ENCODE measurements at regions not wholly inside any gene's neighbourhood (a gene's known extent, or its start where the extent isn't known, plus 50 kb on each side); places are given as distances from the start of the nearest gene placed in this dataset.

GRCh38 chr5:18311266-18311665 lies 677.0 kb downstream of the TAF11L14 start (continued):
- TF ChIP-seq ZNF518A (tag by site-specific recombination; conservative IDR thresholded peaks at IDR 0.05; ENCODE audit: low read depth): no peak
- TF ChIP-seq ZNF610 (tag by site-specific recombination; IDR thresholded peaks at IDR 0.05; ENCODE audit: borderline replicate concordance): no peak
- no peak for TF ChIP-seq ZNF510 (tag by site-specific recombination; IDR thresholded peaks at IDR 0.05; ENCODE audit: insufficient replicate concordance)
- no peak for TF ChIP-seq ZNF324 (tag by site-specific recombination; IDR thresholded peaks at IDR 0.05)
- TF ChIP-seq KLF1 (tag by site-specific recombination; IDR thresholded peaks at IDR 0.05): no peak

DNA sequence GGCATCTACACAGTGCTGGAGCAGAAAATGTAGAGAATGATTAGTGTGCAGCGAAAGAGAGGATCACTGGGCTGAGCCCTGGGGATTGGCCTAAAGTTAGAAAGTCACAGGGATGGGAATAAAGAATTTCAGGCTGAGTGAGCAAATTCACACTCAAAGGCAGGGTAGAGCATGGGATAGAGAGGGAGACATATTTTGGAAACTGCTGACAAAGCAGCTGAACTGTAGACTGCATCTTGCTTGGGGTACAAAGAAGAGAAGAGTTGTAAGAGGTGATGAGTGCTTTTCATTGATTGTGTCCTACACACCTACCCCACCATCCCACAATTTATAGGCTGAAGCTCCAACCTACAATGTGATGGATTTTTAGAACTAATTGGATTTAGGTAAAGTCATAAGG lies 677.8 kb downstream of the TAF11L14 start:
- ChIA-PET POLR2A (no interaction called here), CTCF (interaction anchor here (0.6 to 2.5 kb wide), 3 partner anchors 675 to 1097 kb away, joined by 3 to 21 read pairs (median 11); no protein-coding TSS in a partner anchor)
- no peaks in the 10 kb centered on the region for H3K4me1 ChIP-seq (ENCODE audit: control insufficient read depth, insufficient read depth, low read length)
- H3K4me3 ChIP-seq (ENCODE audit: low read depth, low read length): no peak overlapping the region
- H3K36me3 ChIP-seq (ENCODE audit: control insufficient read depth in 2 of 2, insufficient read depth in 1 of 2, low read length in 2 of 2): no peaks in the 10 kb centered on the region
- no peak overlapping the region for H3K27ac ChIP-seq (ENCODE audit: extremely low read depth, low read depth, low read length)
- no peaks in the 10 kb centered on the region for H3K9me3 ChIP-seq (ENCODE audit: control insufficient read depth, insufficient read depth, low read depth, low read length)
- TF ChIP-seq, protein P1, sequence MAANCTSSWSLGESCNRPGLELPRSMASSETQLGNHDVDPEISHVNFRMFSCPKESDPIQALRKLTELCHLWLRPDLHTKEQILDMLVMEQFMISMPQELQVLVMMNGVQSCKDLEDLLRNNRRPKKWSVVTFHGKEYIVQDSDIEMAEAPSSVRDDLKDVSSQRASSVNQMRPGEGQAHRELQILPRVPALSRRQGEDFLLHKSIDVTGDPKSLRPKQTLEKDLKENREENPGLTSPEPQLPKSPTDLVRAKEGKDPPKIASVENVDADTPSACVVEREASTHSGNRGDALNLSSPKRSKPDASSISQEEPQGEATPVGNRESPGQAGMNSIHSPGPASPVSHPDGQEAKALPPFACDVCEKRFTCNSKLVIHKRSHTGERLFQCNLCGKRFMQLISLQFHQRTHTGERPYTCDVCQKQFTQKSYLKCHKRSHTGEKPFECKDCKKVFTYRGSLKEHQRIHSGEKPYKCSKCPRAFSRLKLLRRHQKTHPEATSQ (tag by site-specific recombination; IDR thresholded peaks at IDR 0.05): no peak
- TF ChIP-seq ZNF843 (tag by site-specific recombination; IDR thresholded peaks at IDR 0.05) (no peak), ZFP37 (tag by site-specific recombination; IDR thresholded peaks at IDR 0.05) (no peak), ZNF335 (tag by site-specific recombination; conservative IDR thresholded peaks at IDR 0.05) (no peak), HOXD13 (CRISPR knock-in tag; IDR thresholded peaks at IDR 0.05; ENCODE audit: borderline replicate concordance) (no peak), ZNF624 (tag by site-specific recombination; IDR thresholded peaks at IDR 0.05) (no peak), ZNF449 (tag by site-specific recombination; IDR thresholded peaks at IDR 0.05) (no peak), ZNF791 (tag by site-specific recombination; IDR thresholded peaks at IDR 0.05) (no peak), TSHZ1 (tag by site-specific recombination; IDR thresholded peaks at IDR 0.05; ENCODE audit: borderline replicate concordance) (no peak), ZNF324 (tag by site-specific recombination; IDR thresholded peaks at IDR 0.05) (no peak), ZNF530 (tag by site-specific recombination; IDR thresholded peaks at IDR 0.05; ENCODE audit: low read depth) (no peak), ZNF473 (tag by site-specific recombination; IDR thresholded peaks at IDR 0.05) (no peak)
- TF ChIP-seq, protein P2, sequence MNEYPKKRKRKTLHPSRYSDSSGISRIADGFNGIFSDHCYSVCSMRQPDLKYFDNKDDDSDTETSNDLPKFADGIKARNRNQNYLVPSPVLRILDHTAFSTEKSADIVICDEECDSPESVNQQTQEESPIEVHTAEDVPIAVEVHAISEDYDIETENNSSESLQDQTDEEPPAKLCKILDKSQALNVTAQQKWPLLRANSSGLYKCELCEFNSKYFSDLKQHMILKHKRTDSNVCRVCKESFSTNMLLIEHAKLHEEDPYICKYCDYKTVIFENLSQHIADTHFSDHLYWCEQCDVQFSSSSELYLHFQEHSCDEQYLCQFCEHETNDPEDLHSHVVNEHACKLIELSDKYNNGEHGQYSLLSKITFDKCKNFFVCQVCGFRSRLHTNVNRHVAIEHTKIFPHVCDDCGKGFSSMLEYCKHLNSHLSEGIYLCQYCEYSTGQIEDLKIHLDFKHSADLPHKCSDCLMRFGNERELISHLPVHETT (tag by site-specific recombination; IDR thresholded peaks at IDR 0.05): no peak
- TF ChIP-seq, protein P3, sequence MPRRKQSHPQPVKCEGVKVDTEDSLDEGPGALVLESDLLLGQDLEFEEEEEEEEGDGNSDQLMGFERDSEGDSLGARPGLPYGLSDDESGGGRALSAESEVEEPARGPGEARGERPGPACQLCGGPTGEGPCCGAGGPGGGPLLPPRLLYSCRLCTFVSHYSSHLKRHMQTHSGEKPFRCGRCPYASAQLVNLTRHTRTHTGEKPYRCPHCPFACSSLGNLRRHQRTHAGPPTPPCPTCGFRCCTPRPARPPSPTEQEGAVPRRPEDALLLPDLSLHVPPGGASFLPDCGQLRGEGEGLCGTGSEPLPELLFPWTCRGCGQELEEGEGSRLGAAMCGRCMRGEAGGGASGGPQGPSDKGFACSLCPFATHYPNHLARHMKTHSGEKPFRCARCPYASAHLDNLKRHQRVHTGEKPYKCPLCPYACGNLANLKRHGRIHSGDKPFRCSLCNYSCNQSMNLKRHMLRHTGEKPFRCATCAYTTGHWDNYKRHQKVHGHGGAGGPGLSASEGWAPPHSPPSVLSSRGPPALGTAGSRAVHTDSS (tag by site-specific recombination; IDR thresholded peaks at IDR 0.05): no peak

Measured in HEK293 (cell line).